GM18520 (cell line): ENCODE measurements at regions not wholly inside any gene's neighbourhood (a gene's known extent, or its start where the extent isn't known, plus 50 kb on each side); places are given as distances from the start of the nearest gene placed in this dataset.

ENCODE experiments used
- ATAC-seq: cut with Tn5 transposase; IDR thresholded peaks from one replicate; pipeline ENCODE4 v1.9.1; 2021; ENCODE audit not compliant: unreplicated experiment

DNA sequence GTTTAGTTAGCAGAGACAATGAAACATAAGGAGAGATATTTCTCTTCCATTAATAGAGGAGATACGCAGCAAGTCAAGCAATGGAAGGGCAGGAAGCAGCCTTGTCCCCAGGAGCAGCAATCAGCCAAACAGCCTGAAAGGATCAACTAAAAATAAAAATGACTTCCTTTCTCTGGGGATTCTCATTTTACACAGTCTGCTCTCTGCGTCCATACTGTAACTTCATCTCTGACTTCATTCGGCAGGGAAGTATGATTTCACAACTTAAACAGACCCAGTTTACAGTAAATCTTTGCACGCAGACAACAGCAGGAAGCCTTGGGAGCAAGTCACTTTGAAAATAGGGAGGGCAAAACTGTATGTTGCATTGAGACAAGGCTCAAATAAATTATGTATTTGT lies 826.7 kb downstream of the DIAPH3 start:
- ATAC-seq = no peak

DNA sequence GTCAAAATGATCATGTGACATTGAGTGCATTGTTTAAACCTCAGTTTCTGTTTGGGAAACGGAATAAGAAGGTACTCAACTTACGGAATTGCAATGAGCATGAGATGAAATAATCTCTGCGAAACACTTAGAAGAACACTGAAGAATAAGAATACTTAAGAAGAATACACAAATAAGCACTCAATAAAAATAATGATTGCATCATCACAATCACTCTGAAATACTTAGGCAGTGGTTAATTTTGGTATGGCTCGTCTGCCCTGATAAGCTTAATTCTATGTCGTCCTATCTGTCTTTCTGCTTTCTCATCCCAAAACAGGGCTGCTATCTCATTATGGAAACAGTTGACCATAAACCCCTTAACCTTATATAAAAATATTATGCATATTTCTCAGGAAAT lies 823.6 kb downstream of the DIAPH3 start:
- ATAC-seq = no peak

DNA sequence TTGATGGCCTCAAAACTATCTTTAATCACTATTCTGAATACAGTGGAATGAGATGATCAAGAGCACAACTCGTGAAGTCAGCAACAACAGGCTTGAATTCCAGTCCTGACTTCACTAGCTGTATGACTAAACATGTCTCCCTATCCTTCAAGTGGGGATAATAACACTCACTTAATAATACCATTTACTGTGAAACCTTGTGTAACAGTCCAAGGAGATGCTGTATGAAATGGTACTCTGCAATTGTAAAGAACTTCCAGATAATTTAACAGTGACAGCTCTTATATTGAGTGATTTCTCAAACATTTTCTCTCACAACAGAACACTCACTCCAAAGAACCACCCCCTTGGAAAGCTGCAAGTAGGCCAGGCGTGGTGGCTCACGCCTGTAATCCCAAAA lies 823.1 kb downstream of the DIAPH3 start:
- ATAC-seq = no peak

DNA sequence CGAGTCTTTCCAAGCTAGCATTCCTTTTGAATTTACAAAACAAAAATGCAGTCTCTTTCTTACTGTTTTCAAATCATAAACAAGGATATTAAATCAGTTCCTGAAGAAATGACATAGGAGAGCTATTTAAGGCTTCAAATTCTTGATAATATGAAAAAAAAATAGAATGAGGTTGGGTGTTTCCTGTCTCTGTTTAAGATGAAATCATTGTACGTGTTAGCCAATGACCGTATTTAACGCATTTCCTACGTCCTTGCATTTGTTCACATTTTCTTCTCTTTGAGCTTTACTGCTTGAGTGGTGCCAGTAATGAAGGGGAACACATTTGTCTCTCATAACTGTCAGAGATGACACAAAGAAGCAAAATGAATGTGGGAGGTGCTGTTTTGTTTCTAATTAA lies 821.3 kb downstream of the DIAPH3 start:
- ATAC-seq = no peak

DNA sequence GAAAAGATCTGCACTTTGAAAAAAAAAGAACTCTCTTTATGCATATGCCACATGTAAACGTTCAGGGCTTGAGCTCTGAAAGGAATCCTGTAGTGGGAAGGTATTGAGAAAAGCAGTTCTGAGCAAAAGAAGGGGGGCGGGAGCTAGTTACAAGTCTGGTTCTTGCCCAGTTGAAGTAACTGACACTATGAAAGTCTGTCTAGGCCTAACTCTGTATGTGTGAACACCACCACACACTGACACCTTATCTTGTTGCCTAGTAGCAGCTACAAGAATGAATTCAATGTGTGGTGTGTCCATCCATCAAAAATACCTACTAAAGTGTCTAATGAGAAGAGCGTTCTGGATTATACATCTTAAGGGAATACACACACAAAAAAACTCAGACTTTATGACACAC lies 820.6 kb downstream of the DIAPH3 start:
- ATAC-seq = no peak

DNA sequence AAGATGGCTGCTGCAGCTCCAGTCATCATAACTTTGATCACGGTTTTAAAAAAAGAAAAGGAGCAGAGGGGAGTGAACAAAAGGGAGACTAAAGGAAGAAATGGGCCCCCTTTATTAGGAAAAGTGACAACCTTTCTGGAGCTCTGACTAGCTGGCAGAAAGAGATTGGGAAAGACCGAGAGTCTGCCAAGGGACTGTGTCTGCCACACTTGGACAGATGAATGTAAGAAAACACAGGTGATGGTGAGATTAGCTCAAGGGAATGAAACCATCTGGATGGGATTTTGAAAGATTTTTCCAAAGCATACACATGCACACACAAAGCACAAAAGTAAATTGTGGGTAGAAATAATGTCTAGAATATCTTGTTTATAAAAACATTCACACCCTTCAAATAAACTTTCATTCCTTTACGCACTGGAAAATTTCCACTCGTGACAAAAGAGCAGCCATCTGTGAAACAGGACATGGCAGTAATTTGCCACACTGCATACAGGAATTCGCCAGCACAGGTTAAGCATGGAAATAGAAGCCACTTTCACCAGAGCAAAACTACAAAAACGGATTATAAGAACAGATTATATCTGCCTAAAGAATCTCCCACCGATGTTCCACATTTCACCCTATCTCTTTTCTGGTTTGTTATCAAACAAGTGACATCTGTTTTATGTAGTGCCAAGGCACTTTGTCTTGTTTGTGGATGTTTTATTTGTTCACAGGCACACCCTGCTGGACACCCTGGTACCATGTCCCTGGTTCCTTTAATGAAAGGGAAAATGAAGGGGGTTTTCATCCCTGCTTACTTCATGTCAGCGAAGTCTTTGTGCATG lies 819.5 kb downstream of the DIAPH3 start:
- ATAC-seq = no peak

DNA sequence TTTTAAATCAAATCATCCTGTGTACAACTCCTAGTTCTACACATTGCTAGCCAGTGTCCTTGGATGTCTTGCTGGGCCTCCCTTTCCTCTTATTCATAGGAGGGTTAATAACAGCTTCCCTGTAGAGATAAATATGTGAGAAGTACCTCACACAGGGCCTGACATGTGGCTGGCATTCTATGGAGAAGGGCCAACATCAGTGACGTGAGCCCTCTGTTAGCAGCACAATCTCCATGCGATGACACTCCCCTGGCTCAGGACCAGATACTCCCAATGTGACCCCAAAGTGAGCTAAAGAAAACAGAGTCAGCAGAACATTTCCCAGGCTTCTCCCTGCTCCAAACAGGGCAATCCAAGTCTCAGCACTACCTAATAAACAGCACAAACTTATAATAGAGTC lies 818.4 kb downstream of the DIAPH3 start:
- no peak for ATAC-seq

GRCh38 chr13:59346999-59347723 lies 816.6 kb downstream of the DIAPH3 start:
- ATAC-seq = no peak

- no peak for ATAC-seq
Measured at GRCh38 chr13:59348617-59349016, 815.1 kb downstream of the DIAPH3 start.

DNA sequence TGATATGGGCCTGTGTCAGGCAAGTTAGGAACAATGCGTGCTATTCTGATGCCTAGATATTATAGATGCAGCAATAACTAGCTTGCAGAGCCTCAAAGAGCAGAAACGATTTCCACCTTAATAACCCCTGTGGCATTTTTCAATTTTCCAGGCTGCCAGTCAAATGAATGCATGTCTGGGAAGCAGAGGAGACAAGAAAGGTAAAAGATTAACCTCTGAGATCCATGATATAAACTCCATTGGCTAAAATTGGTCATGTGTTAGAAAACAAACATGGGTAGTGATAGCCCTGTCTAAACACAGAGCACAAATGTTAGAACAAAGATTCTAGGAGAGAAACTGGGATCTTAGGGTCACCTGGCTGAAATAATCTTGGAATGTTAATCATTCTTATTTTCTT lies 811.1 kb downstream of the DIAPH3 start:
- no peak for ATAC-seq

DNA sequence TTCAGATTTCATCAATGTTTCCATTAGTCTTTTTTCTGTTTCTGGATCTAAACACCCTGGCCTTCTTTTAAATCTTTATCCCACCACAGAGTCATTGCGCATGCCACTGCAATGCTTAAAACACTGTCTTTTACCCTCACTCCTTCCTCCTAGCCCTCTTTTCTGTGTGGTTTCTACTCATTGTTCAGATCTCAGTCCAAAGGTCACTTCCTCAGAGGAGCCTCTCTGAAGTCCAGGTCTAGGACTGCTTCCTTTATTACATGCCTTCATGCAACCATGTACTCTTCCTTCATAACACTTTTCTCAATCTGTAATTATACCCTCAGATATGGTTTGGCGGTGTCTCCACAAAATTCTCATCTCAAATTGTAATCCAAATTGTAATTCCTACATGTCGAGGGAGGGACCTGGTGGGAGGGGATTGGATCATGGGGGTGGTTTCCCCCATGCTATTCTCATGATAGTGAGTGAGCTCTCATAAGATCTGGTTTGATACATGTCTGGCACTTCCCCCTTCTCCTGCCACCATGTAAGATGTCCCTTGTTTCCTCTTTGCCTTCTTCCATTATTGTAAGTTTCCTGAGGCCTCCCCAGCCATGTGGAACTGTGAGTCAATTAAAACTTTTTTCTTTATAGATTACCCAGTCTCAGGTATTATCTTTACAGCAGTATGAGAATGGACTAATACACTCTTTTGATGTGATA lies 808.9 kb downstream of the DIAPH3 start:
- peak; percentile 52 for ATAC-seq

DNA sequence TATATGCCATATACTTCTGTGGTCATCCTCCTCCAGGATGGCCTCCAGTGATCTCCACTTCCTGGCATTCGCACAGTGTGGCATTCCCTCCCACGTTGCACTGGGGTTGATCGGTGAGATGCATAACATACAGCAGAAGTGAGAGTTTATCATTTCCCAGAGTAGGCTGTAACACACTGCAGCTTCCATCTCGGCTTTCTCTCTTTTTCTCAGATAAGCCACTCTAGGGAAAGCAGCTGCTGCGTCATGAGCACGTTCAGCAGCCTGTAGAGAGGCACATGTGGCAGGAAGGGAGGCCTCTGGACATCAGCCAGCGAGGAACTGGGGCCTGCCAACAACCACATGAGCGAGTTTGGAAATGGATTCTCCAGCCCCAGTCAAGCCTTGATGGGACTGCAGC lies 807.1 kb downstream of the DIAPH3 start:
- no peak for ATAC-seq

DNA sequence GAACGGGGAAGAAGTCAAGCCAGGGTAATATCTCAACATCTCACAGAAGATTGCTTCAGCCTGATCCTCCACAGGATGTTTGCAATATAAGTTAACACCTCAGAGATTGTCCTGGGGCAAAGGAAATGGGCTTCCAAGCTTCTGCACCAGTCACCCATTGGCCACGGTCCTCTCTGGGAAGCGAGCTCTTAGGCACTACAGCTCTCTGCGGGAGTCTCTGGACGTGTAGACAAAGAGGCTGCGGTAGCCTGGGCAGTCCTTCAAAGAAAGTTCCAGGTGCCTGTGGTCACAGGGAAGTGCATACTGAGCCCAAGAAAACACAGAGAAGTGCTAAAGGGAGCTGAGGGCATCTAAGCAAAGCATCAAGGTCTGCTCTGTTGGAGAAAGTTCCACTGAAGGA lies 805.7 kb downstream of the DIAPH3 start:
- no peak for ATAC-seq

- ATAC-seq = peak; percentile 57
Measured at GRCh38 chr13:59360108-59360507, 803.6 kb downstream of the DIAPH3 start.

- no peak for ATAC-seq
Measured at GRCh38 chr13:59360916-59361315, 802.8 kb downstream of the DIAPH3 start.

GRCh38 chr13:59363313-59363712 lies 800.4 kb downstream of the DIAPH3 start:
- no peak for ATAC-seq

DNA sequence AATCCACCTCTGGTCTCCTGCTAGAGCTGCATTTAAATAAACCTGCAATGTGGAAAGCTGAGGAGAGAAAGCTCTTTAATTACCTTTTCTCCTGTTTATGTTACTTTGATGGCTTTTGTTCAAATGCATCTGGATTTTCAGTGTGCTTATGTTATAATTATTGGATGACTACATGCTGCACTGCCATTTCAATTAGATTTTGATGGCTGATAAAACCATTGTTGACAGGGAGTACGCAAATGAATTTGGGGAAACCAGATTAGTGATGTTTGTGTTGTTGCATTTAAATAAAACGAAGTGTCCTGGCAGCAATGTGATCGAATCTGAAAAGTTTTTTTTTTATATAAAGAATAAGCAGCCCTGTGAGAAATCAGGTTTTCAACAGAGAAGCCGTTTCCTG lies 799.8 kb downstream of the DIAPH3 start:
- no peak for ATAC-seq

- ATAC-seq = no peak
Measured at GRCh38 chr13:59364641-59365085, 799.1 kb downstream of the DIAPH3 start.

DNA sequence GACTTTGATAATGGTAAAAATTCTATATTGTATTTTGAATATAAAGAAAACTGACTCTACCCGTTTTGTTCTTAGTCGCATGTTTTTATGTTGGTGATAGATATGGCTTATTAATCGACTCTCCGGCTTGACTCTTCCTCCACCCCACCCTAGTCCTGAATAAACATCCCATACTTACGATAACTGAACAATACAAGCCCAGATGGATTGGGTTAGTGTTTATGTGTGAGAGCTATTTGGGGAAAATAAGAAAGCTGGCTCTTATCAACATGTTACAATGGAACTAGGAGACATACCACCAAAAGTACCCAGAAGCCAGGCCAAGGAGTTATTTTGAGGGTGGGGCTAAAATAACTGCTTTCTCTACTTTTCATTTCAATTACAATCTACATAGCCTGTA lies 796.3 kb downstream of the DIAPH3 start:
- ATAC-seq = no peak

- no peak for ATAC-seq
Measured at GRCh38 chr13:59367904-59368303, 795.8 kb downstream of the DIAPH3 start.

- no peak for ATAC-seq
Measured at GRCh38 chr13:59368693-59369092, 795.0 kb downstream of the DIAPH3 start.

GRCh38 chr13:59371229-59371628 lies 792.5 kb downstream of the DIAPH3 start:
- ATAC-seq = no peak
